ENCODE measurements at regions not wholly inside any gene's neighbourhood (a gene's known extent, or its start where the extent isn't known, plus 50 kb on each side); places are given as distances from the start of the nearest gene placed in this dataset.
"Not testable (repeated sequence)": the region's sequence is repeated elsewhere in the genome, so short reads cannot be mapped to it uniquely, and the experiment has no call there.

DNA sequence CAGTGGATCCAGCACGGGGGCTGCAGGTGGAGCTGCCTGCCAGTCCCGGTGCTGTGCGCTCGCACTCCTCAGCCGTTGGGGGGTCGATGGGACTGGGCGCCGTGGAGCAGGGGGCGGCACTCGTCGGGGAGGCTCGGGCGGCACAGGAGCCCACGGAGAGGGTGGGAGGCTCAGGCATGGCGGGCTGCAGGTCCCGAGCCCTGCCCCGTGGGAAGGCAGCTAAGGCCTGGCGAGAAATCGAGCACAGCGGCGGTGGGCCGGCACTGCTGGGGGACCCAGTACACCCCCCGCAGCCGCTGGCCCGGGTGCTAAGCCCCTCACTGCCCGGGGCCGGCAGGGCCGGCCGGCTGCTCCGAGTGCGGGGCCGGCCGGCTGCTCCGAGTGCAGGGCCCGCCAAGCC, 52.3 kb upstream of the MARK1 start:
- DNase-seq (ENCODE audit: low spot score) = not testable (repeated sequence)

GRCh38 chr1:220475141-220475540, 52.8 kb upstream of the MARK1 start:
- not testable (repeated sequence) for DNase-seq (ENCODE audit: low spot score)

GRCh38 chr1:220473440-220473839, 54.5 kb upstream of the MARK1 start:
- no peak for DNase-seq (ENCODE audit: low spot score)

GRCh38 chr1:220462752-220463151, 65.2 kb upstream of the MARK1 start:
- no peak for DNase-seq (ENCODE audit: low spot score)

DNA sequence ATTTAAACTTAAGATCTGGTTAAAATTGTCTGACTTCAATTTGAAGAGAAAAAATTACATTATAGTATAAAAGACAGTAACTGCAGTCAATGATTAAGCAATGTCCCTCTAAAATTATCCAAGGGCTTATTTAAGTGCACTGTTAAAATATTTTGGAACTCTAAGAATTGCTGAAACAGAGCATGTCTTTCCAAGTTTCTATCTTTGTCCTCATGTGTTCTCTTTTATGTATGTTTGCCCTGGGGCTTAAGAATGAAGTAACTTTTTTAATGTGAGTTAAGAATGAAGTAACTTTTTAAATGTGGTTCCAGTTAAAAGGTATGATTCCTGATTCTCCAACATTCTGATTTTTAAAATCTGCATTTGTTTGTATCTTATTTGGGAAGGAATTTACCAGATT, 69.0 kb upstream of the MARK1 start:
- no peak for DNase-seq (ENCODE audit: low spot score)

GRCh38 chr1:220457957-220458609, 69.9 kb upstream of the MARK1 start:
- no peak for DNase-seq (ENCODE audit: low spot score)

DNA sequence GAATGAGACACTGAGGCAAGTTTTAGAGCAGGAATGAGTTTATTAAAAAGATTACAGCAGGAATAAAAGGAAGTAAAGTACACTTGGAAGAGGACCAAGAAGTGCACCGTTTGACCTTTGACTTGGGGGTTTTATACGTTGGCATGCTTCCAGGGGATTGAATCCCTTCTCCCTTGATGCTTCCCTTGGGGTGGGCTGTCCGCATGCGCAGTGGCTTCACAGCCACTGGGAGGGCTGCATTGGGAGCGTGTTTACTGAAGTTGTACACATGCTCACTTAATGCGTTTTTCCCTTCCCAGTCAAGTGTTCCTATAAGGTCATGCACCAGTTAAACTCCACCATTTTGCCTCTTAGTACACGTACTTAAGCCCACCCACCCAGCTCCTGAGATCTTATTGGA, 72.4 kb upstream of the MARK1 start:
- no peak for DNase-seq (ENCODE audit: low spot score)

DNA sequence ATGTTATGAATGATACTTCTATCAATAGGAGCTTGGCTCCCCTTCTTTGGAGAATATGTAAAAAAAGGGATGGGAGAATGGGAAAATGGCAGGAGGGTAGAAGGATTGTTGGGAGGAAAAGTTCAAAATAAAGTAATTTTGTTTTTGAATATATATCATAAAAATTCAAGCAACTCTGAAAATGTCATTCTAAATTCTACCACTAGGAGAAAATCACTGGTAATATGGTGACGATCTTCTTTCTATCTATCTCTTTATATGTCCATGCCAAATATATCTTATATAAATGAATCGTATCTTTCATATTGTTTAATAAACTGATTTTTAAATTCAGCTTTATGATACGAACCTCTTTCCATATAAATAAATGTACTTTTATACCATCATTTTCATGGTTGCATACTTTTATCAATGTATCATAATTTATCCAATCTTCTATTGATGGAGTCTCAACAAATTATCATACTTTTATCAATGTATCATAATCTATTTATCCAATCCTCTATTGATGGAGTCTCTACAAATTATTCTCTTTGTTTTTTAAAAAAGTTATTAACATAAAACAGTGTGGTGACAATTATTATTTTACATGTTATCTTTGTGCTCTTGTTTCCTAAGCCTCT, 73.7 kb upstream of the MARK1 start:
- no peak for DNase-seq (ENCODE audit: low spot score)

- DNase-seq (ENCODE audit: low spot score) = no peak
Measured at GRCh38 chr1:220453371-220453770, 74.6 kb upstream of the MARK1 start.

GRCh38 chr1:220451532-220451931, 76.4 kb upstream of the MARK1 start:
- no peak for DNase-seq (ENCODE audit: low spot score)

- no peak for DNase-seq (ENCODE audit: low spot score)
Measured at GRCh38 chr1:220450927-220451326, 77.0 kb upstream of the MARK1 start.

- no peak for DNase-seq (ENCODE audit: low spot score)
Measured at GRCh38 chr1:220448217-220448616, 79.7 kb upstream of the MARK1 start.

- not testable (repeated sequence) for DNase-seq (ENCODE audit: low spot score)
Measured at GRCh38 chr1:220444586-220444985, 83.3 kb upstream of the MARK1 start.

GRCh38 chr1:220441211-220441610, 86.7 kb upstream of the MARK1 start:
- no peak for DNase-seq (ENCODE audit: low spot score)

DNA sequence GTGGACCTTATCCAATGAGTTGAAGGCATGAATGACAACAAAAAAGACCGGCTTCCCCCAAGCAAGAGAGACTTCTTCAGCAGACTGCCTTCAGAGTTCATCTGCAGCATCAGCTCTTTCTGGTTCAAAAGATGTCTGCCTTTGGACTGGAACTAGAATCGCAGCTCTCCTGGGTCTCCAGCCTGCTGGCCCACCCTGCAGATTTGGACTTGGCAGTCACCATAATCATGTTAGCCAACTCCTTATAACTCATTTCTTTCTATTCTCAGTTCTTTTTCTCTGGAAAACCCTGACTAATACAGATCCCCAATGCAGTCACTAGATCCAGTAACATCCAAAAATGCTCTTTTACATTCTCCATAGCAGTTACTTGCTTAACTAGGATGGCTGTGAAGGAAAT, 89.2 kb upstream of the MARK1 start:
- no peak for DNase-seq (ENCODE audit: low spot score)

- DNase-seq (ENCODE audit: low spot score) = no peak
Measured at GRCh38 chr1:220432408-220432807, 95.5 kb upstream of the MARK1 start.

- DNase-seq (ENCODE audit: low spot score) = no peak
Measured at GRCh38 chr1:220431554-220432239, 96.2 kb upstream of the MARK1 start.

- no peak for DNase-seq (ENCODE audit: low spot score)
Measured at GRCh38 chr1:220430586-220430985, 97.3 kb upstream of the MARK1 start.

DNA sequence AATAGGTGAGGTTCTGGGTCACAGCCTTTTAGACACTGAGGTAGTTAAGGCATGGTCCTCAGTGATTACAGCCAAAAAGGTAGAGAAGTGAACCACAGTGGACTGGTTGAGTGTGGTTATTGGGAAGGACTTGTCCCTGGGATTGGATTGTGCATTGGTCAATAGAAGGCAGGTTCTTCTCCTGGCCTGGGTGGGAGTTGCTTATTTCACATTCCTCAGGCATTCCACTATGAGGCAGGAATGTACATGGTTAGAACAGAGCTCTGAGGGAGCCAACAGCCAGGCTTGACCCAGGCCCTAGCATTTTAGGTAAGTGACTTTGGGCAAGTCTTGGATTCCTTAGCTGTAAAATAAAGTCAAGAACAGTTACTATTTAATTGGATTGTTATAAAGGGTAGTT, 97.9 kb upstream of the MARK1 start:
- DNase-seq (ENCODE audit: low spot score) = no peak

DNA sequence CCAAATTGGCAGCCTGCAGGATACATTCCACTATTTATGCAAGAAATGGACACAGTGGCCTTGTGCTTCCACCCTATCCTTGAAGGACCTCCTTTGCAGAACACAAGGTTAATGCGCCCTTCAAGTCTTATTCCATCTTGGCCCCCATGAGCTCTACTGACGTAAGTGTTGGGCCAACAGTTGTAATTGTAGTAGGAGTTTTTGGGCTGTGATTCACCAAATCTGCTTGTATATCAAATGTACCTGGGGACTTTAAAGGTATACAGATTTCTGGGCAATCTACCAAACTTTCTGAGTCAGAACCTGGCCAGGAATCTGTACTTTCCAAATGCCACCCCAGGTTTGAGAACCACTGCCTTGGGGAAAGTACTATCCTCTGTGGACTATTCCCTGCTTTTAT, 100.9 kb upstream of the MARK1 start:
- DNase-seq (ENCODE audit: low spot score) = no peak

- no peak for DNase-seq (ENCODE audit: low spot score)
Measured at GRCh38 chr1:220425852-220426251, 102.1 kb upstream of the MARK1 start.

DNA sequence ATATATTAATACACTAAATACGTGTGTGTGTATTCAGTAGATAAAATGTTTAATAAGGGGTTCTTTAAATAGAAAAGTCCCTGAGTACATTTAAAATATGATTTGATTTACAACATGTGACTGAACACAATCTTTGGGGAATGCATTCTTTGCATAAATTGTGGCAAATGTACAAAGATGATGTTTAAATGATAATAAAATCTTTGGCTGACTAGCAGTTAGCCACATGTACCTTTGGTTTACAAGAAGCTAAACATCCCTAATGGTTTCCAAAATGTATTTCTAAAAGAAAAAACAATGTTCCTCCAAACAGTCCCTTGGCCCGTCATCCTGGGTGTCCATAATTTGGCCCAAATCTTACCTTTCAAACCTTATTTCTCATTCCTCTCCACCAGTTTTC, 106.4 kb upstream of the MARK1 start:
- DNase-seq (ENCODE audit: low spot score) = no peak

- no peak for DNase-seq (ENCODE audit: low spot score)
Measured at GRCh38 chr1:220420726-220421125, 107.2 kb upstream of the MARK1 start.

- not testable (repeated sequence) for DNase-seq (ENCODE audit: low spot score)
Measured at GRCh38 chr1:220412382-220412781, 115.6 kb upstream of the MARK1 start.

Measured in Ammon's horn (tissue), 1 donor.